Caki2 (cell line): ENCODE measurements at regions not wholly inside any gene's neighbourhood (a gene's known extent, or its start where the extent isn't known, plus 50 kb on each side); places are given as distances from the start of the nearest gene placed in this dataset.

Experiments
- DNase-seq: peaks from one replicate; pipeline ENCODE4 v3.0.0-alpha.2; 2015; ENCODE audit warnings: low read depth
- in situ Hi-C: cut with HindIII; loops from 2 replicates; pipeline ENCODE4 v1.10.0; 2016; ENCODE audit warnings: low sequenced_read_pairs, low pct_unique_long_range_greater_than_20kb, mixed read lengths

GRCh38 chr13:34849406-34849805 is 92.7 kb upstream of the NBEA start:
- no peak for DNase-seq
- in situ Hi-C loops: no loop called here

- no peak for DNase-seq
- in situ Hi-C loops: no loop called here
Observed at GRCh38 chr13:34853161-34853560, 88.9 kb upstream of the NBEA start.

DNA sequence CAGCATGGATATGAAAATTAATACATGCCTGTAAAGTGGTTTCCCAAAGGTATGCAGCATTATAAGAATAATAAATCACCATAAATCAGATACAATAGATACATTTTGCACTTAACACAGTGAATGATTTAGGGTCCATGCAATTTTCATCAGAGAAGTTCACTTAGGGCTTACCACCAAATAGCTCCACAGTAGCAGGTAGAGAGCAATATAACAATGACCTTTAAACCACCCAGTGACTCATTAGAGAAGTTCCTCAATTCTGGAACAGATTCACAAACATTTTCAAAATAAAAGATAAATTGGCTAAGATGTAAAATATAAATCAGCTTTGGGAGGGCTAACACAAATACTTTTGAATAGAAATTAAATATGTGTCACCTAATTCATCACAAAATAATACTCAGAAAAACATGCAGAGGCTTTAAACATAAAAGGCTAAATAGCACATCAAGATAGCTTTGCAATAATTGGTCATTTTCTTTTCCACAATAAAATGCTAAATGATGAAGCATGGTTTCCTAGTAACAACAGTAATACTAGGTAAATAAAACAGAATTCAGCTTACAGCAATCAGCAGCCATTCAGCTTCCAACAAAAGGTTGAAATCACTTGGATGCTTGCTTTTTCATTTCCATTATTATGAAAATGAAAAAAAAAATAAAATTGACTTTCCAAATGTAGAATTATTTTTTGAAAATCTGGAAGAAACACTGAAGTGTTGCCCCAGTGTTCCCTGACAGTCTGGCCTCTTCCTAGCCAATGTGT is 84.3 kb upstream of the NBEA start:
- in situ Hi-C loops: no loop called here
- DNase-seq: no peak

GRCh38 chr13:34862311-34862710 is 79.8 kb upstream of the NBEA start:
- in situ Hi-C loops: no loop called here

GRCh38 chr13:34862716-34863115 is 79.4 kb upstream of the NBEA start:
- in situ Hi-C loops: no loop called here
- no peak for DNase-seq

More at GRCh38 chr13:34862311-34862710, 79.8 kb upstream of the NBEA start:
- no peak for DNase-seq

DNA sequence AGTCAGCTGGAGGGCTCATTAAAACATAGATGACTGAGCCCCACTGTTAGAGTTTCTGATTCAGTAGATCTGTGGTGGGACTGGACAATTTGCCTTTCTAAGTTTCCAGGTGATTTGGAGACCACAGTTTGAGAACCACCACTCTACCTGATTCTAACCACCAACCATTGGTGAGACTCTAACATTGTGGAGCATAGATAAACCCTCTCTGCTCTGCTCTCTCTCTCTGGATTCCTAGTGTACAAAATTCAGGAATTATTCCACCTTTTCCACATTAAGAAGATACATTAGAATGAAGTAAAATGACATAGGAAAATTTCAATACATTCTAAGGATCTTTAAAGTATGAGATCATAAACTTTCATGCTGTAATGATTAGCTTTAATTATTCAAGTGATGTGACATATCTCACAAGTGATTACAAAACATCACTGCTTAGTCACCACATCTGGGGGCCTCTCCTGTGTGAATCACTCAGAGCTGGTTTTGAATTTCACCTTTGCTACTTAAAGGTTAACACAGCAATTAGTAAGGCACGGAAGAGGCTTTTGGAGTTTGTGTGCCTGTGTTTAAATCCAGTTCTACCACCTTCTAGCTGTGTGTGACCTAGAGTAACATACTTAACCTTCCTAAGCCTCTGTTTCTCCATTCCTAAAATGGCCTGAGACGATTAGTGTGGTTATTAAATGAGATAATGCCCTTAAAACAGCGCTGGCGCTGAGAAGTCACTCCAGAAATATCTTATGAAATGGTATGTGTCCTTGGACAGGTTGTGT is 78.5 kb upstream of the NBEA start:
- peak; percentile 76 for DNase-seq
- in situ Hi-C loops: no loop called here

GRCh38 chr13:34864671-34865070 is 77.4 kb upstream of the NBEA start:
- in situ Hi-C loops: no loop called here
- no peak for DNase-seq

DNA sequence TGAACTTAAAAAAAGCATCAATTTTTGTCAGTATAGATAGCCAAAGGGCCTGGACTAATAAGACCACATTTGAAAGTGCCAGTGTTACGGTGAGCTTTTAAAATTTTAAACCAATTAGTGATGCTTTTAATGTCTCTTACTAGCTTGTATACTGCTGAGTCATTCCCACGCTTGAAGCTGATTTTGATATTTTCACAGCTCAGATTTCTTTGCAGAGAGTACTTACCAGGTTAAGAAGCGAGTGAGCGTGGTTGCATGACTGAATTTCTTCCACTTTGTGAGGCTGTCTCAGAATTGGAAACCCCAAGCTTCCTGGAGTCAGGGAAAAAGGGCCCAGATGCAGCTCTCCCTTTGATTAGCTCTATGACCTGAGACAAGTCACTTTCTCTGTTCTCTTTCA is 74.5 kb upstream of the NBEA start:
- DNase-seq: peak; percentile 13
- in situ Hi-C loops: no loop called here

DNA sequence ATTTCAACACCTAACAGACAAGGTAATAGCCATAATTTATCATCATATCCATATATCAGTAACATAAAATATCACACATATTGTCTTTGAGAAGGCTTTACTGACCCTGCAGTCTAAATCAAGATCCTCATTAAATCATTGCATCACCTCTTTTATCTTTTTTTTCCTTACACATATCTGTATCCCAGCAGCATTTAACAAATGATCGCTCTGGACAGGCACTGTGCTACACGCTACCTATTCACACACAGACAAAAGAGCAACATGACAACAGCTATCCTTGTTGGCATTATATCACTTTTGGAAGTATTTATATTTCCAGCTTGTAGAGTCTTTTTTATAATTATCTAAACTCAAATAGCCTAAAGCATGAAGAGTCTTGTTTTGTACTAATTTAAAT is 73.3 kb upstream of the NBEA start:
- in situ Hi-C loops: no loop called here

DNA sequence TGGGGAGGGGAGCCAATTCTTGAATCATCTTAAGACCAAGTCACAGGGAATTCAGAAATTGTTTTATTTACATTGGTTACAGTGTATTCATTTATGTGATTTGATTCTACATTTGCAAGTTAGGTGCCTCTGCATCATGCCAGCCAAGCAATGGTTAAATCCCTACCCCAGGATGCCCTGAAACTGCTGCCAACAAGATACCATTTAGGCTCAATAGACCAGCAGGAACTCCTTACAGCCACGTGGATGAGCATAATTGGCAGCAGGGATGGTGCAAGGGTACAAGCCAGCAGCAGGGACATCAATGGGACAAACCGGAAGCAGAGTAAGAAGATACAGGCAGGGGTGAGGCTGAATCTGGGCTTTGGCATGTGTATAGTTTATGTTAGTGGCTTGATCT is 72.4 kb upstream of the NBEA start:
- no peak for DNase-seq
- in situ Hi-C loops: no loop called here

More for the DNA sequence above, 73.3 kb upstream of the NBEA start:
- no peak for DNase-seq

- in situ Hi-C loops: no loop called here
Observed at GRCh38 chr13:34878329-34878728, 63.7 kb upstream of the NBEA start.

DNA sequence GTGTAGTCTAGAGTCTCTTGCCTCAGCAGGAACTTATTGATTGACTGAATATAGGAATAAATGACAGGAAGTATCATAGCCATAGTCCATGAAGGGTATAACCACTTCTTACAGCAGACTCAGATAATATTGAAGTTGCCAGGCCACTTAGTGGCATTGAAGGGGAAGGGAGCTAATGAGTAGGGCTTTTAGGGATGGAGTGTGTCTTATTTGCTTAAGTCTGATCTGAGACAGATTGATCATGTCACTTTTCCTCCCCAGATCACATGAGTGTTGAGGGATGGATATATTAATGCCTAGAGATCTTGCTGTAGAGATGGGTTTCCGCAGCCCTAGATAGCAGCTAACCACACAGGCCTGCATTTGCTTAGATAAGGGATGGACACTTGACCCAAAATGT is 62.2 kb upstream of the NBEA start:
- no peak for DNase-seq
- in situ Hi-C loops: no loop called here

More at GRCh38 chr13:34878329-34878728, 63.7 kb upstream of the NBEA start:
- no peak for DNase-seq

DNA sequence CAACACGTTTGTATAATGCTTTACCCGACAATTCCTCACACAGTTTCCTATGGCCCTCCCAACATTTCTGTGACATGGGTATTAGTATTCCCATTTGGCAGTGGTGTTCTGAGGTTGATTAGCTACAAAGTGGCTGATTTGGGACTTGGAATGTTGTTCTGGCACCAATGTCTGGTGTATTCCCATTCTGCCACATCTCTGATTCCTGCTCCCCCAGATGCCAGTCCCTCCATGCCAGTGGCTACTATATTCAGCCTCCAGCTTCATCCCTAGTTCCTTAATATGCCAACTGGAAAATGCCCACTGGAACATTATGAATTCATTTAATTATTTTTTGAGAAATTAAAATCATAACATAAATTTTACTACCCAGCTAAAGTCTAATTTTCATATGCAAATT is 60.6 kb upstream of the NBEA start:
- no peak for DNase-seq
- in situ Hi-C loops: no loop called here

DNA sequence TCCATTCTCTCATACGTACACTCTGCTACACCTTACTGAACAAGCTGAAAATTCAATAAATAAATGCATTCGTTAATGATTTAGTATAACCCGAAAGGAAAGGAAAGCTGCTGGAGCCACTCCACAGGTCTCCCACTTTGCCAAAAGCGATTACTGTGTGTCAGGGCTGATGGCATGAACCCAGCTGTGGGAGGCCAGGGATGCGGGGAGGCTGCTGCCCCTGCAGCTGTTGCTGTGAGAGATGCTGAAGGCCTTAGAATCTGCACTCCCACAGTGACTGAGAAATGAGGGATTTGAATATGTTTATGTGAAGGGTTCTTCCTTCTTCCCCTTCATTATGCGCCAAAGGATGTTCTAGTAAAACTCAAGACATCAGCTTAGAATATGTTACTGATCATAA is 58.7 kb upstream of the NBEA start:
- DNase-seq: no peak
- in situ Hi-C loops: no loop called here

DNA sequence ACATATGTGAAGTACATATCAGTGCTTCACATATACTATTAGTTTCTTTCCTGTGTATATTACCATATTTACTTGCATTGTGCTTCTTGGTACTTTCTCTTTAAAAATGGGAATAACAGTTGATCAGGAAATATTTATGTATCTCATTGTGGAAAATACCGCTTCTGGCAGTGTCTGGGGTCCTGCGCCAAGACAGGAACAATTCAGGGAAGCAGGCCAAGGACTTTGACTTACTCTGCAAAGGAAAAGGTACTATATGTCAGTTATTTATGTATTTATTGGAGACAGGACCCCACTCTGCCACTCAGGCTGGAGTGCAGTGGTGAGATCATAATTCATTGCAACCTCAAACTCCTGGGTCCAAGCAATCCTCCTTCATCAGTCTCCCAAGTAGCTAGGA is 57.7 kb upstream of the NBEA start:
- in situ Hi-C loops: no loop called here
- DNase-seq: no peak

GRCh38 chr13:34886121-34886875 is 55.8 kb upstream of the NBEA start:
- in situ Hi-C loops: no loop called here
- DNase-seq: no peak

- in situ Hi-C loops: no loop called here
- DNase-seq: no peak
Observed at GRCh38 chr13:34886987-34887386, 55.1 kb upstream of the NBEA start.
